ENCODE measurements at regions not wholly inside any gene's neighbourhood (a gene's known extent, or its start where the extent isn't known, plus 50 kb on each side); places are given as distances from the start of the nearest gene placed in this dataset.

DNA sequence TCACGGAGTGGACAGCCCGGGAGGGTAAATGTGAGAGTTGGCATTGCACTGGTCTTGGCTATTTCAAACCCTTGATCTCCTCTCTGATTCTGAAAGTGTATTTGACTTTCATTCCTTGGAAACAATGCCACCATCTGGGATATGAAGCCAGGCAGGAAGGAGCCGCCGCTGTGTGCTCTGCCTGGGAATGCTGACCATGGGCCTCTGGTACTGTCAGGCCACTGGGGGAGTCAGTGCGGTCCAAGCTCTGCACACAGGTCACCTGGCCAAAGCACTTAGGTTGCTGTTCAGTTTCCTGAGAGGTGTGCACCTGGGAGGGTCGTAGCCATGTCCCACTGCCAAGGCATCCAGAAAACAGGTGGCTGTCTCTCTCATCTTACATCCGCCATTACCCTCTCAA, 68.5 kb upstream of the SHH start:
- TF ChIP-seq POLR2A (IDR thresholded peaks at IDR 0.05; ENCODE audit: low read depth, low read length) (no peak), TAF1 (IDR thresholded peaks at IDR 0.05; ENCODE audit: borderline replicate concordance, low read depth, low read length) (no peak), POLR2AphosphoS5 (IDR thresholded peaks at IDR 0.05; ENCODE audit: low read depth, low read length) (no peak)
- FAIRE-seq (no peak), DNase-seq (ENCODE audit: insufficient read length) (no peak)

DNA sequence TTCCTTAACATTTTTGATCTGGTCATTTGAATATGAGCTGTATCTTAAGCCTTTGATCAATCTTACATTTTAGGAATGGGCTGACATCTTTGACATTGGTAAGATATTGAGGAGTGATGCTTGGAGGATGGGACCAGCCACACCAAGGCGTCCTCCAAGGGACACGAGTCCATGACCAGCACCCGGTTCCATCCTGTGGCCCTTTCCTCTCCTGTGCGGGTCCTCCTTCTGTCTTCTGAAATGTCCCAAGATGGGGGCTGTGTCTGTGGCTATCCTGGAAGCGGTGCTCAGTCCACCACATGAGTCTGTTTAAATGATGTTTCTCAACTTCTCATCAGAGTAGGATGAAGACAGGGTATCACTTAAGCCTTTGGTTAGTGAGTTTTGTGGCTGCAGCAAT, 67.3 kb upstream of the SHH start:
- no peak for TF ChIP-seq TAF1 (IDR thresholded peaks at IDR 0.05; ENCODE audit: borderline replicate concordance, low read depth, low read length)
- TF ChIP-seq POLR2AphosphoS5 (IDR thresholded peaks at IDR 0.05; ENCODE audit: low read depth, low read length), result no peak
- no peak for TF ChIP-seq POLR2A (IDR thresholded peaks at IDR 0.05; ENCODE audit: low read depth, low read length)
- FAIRE-seq, result no peak
- DNase-seq (ENCODE audit: insufficient read length), result no peak

DNA sequence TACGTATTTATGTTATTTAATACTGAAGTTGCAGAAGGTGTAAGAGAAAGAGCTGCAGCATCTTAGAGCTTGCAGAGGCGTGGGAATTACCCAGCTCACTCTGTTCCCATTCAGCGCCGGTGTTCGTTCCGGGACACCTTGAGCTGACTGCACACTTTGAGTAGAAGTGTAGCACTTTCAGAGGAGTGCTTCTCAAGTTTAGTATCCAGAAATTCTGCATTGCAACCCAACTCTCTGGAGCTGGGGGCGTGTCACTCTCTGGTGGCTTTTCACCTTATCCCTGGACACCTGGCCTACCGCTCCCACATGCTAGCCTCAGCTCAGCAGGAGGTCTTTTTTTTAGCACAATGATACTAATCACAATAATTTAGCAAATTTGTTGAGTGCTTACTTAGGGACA, 66.4 kb upstream of the SHH start:
- DNase-seq (ENCODE audit: insufficient read length) (no peak), FAIRE-seq (no peak)
- TF ChIP-seq POLR2AphosphoS5 (IDR thresholded peaks at IDR 0.05; ENCODE audit: low read depth, low read length) (no peak), POLR2A (IDR thresholded peaks at IDR 0.05; ENCODE audit: low read depth, low read length) (no peak), TAF1 (IDR thresholded peaks at IDR 0.05; ENCODE audit: borderline replicate concordance, low read depth, low read length) (no peak)

DNA sequence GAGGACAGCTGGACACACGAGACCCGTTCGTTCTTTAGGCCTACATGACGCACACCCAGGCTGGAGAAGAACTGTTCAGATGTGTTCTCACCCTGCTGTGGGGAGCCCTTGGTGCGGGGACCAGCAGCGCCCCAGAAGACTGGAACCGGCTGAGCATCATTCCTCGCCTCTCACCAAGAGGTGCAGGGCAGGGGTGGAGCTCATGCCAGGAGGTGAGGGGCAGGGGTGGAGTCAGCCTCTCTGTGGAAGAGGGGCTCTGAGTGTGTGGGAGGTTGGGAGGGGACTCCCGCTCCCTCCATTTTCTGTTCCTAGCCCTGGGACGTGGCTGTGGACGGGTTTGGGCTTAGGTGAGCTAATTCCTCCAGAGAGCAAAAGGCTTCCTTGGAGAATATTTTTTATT, 66.0 kb upstream of the SHH start:
- FAIRE-seq (no peak), DNase-seq (ENCODE audit: insufficient read length) (no peak)
- TF ChIP-seq POLR2AphosphoS5 (IDR thresholded peaks at IDR 0.05; ENCODE audit: low read depth, low read length) (no peak), POLR2A (IDR thresholded peaks at IDR 0.05; ENCODE audit: low read depth, low read length) (no peak), TAF1 (IDR thresholded peaks at IDR 0.05; ENCODE audit: borderline replicate concordance, low read depth, low read length) (no peak)

DNA sequence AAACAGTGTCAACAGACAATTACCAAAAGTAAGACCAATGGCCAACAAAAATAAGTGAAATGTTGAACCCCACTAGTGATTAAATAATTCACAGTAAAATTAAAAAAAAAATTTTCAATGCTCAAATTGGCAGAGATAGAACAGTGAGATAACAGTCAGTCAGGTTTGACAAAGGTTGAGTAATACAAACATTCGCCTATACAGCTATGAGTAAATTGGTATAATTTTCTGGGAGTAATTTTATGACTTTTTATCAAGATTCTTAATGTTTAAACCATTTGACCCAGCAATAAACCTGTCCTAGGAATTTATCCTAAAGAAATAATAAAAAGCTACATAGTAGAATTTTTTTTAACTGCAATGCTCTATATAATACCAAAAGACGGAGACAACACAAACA, 64.9 kb upstream of the SHH start:
- no peak for FAIRE-seq
- TF ChIP-seq TAF1 (IDR thresholded peaks at IDR 0.05; ENCODE audit: borderline replicate concordance, low read depth, low read length) (no peak), POLR2AphosphoS5 (IDR thresholded peaks at IDR 0.05; ENCODE audit: low read depth, low read length) (no peak), POLR2A (IDR thresholded peaks at IDR 0.05; ENCODE audit: low read depth, low read length) (no peak)
- DNase-seq (ENCODE audit: insufficient read length), result no peak

DNA sequence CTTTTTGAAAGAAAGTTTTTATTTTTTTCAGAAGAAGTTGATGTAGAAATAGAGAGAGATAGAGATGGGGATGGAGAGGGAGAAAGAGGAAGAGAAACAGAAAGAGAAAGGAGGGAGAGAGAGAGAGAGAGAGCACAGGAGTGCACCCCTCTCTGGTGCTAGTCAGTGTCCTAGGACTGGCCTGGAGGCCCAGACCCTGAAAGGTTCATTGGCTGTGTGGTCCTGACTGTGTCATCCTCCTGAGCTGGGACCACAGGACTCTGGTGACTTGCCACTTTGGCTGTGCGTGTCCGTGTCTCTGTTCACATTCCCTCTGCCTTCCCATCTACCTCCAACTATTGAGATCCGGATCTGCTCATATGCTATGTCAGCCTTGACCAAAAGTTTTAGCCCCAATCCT, 62.1 kb upstream of the SHH start:
- no peak for FAIRE-seq
- DNase-seq (ENCODE audit: insufficient read length), result no peak
- no peak for TF ChIP-seq POLR2A (IDR thresholded peaks at IDR 0.05; ENCODE audit: low read depth, low read length)
- no peak for TF ChIP-seq TAF1 (IDR thresholded peaks at IDR 0.05; ENCODE audit: borderline replicate concordance, low read depth, low read length)
- TF ChIP-seq POLR2AphosphoS5 (IDR thresholded peaks at IDR 0.05; ENCODE audit: low read depth, low read length), result no peak

DNA sequence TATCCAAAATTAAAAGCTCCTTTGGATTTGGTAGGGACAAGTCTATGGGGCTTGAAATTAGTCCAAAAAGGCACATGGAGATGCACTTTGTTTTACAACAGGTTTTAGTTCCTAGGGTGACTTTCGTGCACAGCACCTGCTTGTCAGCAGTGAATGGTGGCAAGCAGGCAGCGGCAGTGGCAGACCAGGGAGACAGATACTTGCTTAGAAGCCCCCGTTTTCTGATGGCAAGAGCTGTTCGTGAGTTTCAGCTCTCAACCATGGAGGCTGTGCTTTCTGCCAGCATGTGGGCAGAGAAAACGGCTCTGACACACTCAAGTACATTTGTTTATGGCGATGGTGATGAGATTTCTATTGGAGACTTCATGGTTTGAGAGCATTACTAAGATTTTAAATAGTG, 61.7 kb upstream of the SHH start:
- FAIRE-seq (no peak), DNase-seq (ENCODE audit: insufficient read length) (no peak)
- TF ChIP-seq POLR2A (IDR thresholded peaks at IDR 0.05; ENCODE audit: low read depth, low read length) (no peak), POLR2AphosphoS5 (IDR thresholded peaks at IDR 0.05; ENCODE audit: low read depth, low read length) (no peak), TAF1 (IDR thresholded peaks at IDR 0.05; ENCODE audit: borderline replicate concordance, low read depth, low read length) (no peak)

DNA sequence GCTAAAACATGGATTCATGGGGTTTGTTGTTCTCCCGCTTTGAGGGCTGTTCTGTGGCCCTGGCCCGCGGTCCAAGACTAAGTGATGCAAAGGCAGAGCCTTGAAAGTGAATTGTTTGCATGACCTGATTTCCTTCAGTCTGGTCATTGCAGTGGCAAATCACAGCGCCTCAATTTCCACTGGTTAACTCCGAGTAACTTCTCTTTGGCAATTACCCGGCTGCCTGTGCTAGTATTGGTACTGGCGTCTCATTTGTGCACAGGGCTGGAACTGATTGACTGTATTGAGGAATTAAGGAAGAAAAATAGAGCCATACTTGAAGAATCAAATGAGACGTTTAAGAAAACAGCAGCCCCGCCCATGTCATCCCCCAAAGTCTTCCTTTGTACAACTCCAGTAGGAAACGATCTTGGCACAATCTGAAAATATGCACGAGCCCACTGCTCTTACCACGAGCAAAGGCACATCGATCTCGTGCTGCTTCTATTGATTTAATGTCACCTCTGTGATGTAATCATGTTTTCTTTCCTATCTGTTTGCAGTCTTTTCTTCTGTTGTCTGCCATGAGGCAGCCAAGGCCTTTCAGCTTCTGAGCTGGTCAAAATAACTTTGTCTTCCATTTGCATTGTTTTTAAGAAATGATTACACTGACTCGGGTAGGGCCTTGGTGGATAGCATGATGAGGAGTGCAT, 60.6 kb upstream of the SHH start:
- TF ChIP-seq POLR2A (IDR thresholded peaks at IDR 0.05; ENCODE audit: low read depth, low read length) (no peak), POLR2AphosphoS5 (IDR thresholded peaks at IDR 0.05; ENCODE audit: low read depth, low read length) (no peak), TAF1 (IDR thresholded peaks at IDR 0.05; ENCODE audit: borderline replicate concordance, low read depth, low read length) (no peak)
- no peak for DNase-seq (ENCODE audit: insufficient read length)
- FAIRE-seq, result no peak

DNA sequence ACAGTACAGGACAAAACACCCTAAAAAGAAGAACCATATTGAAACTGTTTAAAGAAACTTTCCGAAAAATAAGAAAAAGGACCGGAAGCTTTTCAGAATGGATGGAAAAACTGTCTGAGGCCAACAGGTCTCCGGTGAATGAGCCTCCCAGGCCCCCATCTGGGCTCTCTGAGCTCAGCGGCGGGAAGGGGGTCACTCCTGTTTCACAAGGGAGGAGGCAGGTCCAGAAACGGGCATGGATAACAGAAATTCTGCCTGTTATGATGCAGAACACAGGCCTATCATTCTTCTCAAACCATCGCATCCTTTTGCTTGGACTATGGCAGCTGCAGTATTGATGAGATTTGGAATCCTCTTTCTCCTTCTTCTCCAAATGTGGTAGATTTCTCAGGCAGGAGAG, 58.9 kb upstream of the SHH start:
- FAIRE-seq (no peak), DNase-seq (ENCODE audit: insufficient read length) (no peak)
- TF ChIP-seq POLR2A (IDR thresholded peaks at IDR 0.05; ENCODE audit: low read depth, low read length) (no peak), POLR2AphosphoS5 (IDR thresholded peaks at IDR 0.05; ENCODE audit: low read depth, low read length) (no peak), TAF1 (IDR thresholded peaks at IDR 0.05; ENCODE audit: borderline replicate concordance, low read depth, low read length) (no peak)

DNA sequence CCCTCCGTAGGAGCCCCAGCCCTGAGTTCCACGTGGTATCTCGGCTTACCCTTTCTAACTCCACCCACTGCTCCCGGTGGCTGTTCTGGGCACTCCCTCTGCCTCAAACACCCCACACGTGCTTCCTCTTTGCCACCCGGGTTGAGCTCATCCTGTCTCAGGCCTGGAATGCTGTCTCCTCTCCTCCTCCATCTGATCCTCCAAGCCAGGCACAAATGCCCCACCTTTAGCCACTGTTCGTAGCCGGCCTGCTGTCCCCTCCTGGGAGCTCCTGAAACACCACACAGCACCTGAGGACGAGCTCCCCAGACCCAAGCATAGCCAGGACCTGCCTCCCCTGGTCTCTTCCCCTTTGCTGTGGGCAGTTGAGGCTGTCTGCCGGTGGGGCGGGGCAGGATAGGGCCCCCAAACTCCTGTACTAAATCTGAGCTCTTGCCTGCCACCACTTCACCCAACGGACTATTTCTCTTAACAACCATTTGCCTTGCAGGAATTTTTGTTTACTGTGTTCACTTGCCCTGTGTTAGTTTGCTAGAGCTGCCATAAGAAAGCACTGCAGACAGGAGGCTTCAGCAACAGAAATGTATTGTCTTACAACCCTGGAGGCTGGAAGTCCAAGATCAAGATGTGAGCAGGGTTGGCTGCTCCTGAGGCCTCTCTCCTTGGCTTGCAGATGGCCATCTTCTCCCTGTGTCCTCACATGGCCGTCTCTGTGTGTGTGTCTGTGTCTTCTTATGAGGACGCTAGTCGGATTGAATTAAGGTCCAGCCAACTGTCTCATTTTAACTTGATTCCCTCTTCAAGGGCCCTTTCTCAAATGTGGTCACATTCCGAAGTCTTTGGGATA, 58.3 kb upstream of the SHH start:
- DNase-seq (ENCODE audit: insufficient read length), result no peak
- no peak for FAIRE-seq
- TF ChIP-seq POLR2AphosphoS5 (IDR thresholded peaks at IDR 0.05; ENCODE audit: low read depth, low read length), result no peak
- TF ChIP-seq TAF1 (IDR thresholded peaks at IDR 0.05; ENCODE audit: borderline replicate concordance, low read depth, low read length), result no peak
- TF ChIP-seq POLR2A (IDR thresholded peaks at IDR 0.05; ENCODE audit: low read depth, low read length), result no peak

DNA sequence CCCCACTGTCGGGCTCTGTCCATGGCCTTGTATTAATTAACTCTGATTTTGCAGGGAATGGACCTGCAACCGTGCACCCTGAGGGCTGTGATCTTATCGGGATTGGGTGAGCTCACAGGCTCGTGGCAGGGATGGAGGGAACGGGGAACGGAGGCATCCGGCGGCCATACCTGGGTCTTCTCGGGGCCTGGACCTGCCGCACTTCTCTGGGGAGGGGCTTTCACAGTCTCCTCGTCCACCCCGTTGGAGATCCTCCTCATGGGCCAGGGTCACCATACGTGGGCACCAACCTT, 57.5 kb upstream of the SHH start:
- TF ChIP-seq TAF1 (IDR thresholded peaks at IDR 0.05; ENCODE audit: borderline replicate concordance, low read depth, low read length) (no peak), POLR2AphosphoS5 (IDR thresholded peaks at IDR 0.05; ENCODE audit: low read depth, low read length) (no peak), POLR2A (IDR thresholded peaks at IDR 0.05; ENCODE audit: low read depth, low read length) (no peak)
- DNase-seq (ENCODE audit: insufficient read length) (no peak), FAIRE-seq (no peak)

All from GM12892 (cell line).